Stimulated activated naive CD4-positive, alpha-beta T cell (primary cell): ENCODE measurements at regions not wholly inside any gene's neighbourhood (a gene's known extent, or its start where the extent isn't known, plus 50 kb on each side); places are given as distances from the start of the nearest gene placed in this dataset.

Experiments
- DNase-seq, 6 experiments: peaks; one replicate each; lab custom pipeline; 2025; lab: John Stamatoyannopoulos, UW

GRCh38 chr9:80378669-80379293, 807.0 kb downstream of the TLE4 start:
- DNase-seq, result no peak

DNA sequence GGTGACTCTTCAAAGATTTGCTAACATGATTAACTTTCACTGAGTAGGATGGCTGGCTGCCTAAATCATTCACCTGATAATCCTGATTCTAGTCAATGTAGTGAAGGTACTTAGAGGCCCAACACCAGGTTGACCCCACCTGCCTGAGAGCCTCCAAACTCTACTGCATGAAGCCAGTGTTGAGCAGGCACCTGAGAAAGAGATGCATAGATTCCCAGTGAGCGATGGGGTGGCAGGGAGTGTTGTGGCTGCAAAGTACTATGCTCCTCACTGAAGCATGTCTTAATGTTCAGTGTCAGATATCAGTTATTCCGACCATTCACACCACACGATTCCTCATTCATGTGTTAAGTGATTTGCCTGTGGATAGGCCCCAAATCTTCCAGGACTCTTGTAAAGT, 804.4 kb downstream of the TLE4 start:
- no peak for DNase-seq

- DNase-seq, result no peak
Observed at GRCh38 chr9:80375477-80375876, 803.7 kb downstream of the TLE4 start.

DNA sequence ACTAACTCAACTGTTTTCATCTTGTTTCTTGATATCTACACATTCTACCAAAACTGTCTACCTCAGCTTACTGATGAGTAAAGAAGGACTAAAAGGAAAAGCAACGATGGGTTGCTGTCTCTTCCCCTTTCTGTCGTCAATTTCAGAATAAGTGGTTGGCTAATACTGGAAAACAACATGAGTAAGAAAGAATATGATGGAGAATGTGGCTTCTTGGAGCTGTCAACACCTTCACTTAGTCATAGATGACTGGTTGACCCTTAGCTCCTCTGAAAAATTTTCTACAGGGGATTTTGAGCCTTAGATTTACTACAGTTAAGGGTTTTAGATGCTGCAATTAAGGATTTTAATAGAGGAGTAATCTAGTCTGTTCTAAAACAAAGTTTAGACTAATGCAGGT, 797.9 kb downstream of the TLE4 start:
- DNase-seq, result no peak

DNA sequence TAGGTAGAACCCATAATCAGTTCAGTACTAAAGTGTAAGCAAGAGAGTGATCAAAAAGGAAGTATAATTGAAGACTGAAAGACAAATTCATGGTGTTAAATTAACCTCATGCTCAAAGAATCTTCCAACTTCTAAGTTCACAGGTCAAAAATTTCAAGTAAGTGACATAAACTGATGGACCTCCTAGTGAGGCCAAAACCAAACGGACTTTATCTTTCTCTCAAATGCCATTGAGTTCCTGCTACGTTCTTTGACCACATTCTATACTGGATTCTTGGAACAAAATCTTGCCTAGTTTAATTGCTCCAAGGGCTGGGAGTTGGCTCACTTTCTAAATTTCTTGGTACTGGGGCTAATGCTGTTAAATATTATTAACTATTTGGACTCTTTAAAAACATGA, 794.9 kb downstream of the TLE4 start:
- no peak for DNase-seq

- no peak for DNase-seq
Observed at GRCh38 chr9:80359941-80360881, 788.4 kb downstream of the TLE4 start.

DNA sequence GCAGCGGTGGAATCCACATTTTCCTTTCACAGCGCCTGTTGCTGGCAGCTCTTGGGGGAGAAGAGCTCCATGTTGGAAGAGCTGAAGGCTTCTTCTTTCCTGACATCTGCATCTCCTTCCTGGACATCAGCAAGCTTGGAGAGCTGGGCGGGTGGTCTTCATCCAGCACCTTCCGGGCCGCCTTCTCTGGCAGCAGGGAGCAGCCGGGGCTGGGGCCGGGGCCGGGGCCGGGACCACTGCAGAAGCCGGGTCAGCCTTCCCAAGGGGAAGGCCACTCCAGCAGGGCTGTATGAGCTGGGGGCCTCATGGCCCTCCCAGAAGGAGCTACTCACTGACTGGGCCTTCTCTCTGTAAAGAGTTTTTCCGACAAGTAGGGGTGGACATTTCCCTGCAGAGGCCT, 787.5 kb downstream of the TLE4 start:
- no peak for DNase-seq

DNA sequence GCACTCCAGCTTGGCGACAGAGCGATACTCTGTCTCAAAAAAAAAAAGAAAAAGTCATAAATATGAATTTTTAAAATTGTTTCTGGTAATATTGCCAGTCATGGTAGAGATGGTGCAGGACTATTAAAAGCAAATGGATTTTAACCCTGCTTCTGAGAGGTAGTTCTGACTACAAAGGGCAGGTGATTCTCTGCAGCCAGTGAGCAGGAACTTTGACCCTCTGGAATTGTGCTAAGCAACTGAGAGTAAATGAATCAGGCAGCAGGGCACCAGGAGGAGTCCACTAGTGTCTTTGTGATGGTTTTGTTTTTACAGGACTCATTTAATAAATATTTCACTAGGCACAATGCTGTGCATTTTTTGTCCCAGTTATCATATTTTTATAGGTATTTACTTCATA, 781.2 kb downstream of the TLE4 start:
- no peak for DNase-seq

DNA sequence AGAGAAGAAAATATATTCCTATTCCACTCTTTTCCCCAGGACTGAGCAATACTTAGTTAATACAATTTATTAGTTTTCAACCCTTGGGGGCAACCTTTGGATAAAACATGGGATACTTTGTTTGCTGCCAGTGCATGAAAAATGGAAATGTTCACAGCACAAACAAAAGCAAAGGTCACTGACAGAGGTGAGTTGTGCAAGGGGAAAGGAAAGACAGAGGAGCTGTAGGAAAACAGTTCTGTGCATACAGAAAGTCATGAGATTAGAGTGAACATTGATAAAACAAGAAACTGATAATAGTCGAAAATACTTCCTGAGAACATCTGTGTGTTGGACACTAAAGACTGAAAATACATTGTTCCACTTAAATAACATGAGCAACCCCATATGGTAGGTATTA, 779.8 kb downstream of the TLE4 start:
- no peak for DNase-seq

- DNase-seq, result no peak
Observed at GRCh38 chr9:80326105-80326504, 754.3 kb downstream of the TLE4 start.

- no peak for DNase-seq
Observed at GRCh38 chr9:80320916-80321315, 749.2 kb downstream of the TLE4 start.

DNA sequence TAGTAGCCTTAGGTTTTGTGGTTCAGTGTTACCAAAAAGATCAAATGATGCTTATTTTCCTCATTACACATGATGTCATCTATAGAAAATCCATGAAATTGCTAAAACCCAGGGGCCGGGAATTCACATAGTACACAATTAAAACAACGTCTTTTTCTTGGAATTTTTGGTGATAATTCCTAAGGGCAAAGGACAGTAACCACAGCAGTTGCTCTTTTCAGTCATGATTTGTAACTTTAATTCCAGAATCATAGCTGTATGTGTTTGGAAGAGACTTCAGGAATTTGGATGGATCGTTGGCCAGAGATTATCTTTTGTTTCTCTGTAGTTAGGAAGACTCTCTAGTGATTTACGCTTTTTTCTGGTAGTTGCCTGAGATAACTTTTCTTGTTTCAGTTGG, 748.7 kb downstream of the TLE4 start:
- no peak for DNase-seq

DNA sequence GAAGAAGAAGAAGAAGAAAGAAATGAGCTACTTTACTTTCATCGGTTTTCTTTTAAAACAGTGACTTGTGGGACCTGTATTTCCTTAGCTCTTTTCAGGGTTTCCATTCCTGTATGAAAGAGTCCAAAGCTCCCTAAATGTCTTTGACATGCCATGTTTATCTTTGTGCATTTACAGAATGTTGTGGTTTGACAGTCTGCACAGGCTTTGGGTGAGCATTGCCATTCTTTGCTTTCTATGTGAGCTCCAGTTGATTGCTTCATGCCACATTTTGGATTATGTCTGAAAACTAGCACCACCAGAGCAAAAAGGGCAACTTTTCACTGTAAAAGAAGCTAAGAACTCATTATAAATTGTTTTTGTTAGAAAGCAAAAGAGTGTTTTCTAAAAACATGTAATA, 733.4 kb downstream of the TLE4 start:
- no peak for DNase-seq

GRCh38 chr9:80294955-80295354, 723.2 kb downstream of the TLE4 start:
- DNase-seq, result no peak

DNA sequence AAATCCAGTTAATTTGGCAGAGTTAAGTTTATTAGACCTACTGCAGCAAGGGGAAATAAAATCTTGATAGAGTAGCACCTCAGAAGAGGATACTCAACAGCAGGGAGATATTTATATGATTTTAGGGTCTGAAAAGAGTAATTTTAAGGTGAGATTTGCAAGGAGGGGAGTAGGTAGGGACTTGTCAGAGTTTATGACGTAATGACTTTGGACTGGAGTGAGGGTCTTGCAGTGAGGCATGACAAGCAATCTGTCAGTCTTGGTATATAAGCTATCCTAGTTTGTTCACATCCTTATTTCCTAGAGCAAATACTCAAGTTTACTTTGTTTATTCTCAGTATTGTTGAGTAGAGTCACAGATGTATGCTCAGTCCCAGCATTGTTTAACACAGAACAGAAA, 722.6 kb downstream of the TLE4 start:
- DNase-seq, result no peak

GRCh38 chr9:80292231-80292630, 720.5 kb downstream of the TLE4 start:
- DNase-seq, result no peak

- no peak for DNase-seq
Observed at GRCh38 chr9:80285326-80285725, 713.6 kb downstream of the TLE4 start.

DNA sequence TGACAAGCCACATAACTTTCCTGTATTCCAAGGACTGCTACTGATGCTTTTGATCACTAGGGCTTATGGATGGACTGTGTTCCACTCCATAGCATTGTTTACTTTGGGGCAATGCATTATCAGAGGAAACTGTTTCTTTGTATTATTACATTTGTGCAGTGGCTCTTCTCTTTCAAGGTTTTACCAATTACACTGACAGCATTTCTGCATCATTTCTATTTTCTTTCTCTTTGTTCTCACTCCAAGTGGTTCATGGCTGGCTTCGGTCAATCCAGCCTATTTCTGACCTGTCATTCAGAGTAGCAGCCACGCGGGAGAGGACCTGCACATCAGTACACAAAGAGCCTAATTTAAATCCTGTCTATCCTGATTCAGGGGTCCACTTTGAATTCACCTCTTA, 711.0 kb downstream of the TLE4 start:
- DNase-seq, result no peak

- no peak for DNase-seq
Observed at GRCh38 chr9:80259079-80259478, 687.3 kb downstream of the TLE4 start.

DNA sequence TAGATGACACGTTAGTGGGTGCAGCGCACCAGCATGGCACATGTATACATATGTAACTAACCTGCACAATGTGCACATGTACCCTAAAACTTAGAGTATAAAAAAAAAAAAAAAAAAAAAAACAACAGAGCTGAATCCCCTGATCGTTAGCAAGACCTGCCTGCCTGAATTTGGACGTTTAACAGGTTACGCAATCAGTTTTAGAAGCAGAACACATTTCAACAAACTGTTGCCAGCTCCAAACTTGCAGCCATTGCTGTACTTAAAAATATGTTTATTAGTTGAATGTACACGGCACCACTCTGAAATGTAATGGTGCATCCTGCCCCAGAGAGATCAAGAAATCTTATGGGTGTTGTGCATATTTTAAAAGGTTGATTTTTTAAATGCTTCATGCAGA, 680.0 kb downstream of the TLE4 start:
- DNase-seq, result no peak

- no peak for DNase-seq
Observed at GRCh38 chr9:80242022-80242421, 670.3 kb downstream of the TLE4 start.

DNA sequence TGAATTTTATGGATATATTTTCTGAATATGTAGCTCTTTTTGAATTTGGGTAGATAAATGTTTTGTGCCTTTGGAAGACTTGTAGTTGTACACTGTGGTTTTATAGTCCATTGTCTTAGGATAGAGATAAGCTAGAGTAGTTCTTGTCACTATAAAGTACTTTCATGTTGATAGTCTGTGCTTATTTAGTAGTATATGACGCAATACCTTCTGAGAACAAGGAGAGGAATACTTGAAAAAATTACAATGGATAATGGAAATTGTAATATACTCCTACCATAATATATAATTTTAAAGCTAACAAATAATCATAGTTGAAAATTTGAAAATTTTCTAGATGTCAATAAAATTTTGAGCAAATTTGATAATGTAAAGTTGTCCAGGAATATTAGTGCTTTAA, 664.0 kb downstream of the TLE4 start:
- DNase-seq, result no peak

GRCh38 chr9:80233906-80234305, 662.1 kb downstream of the TLE4 start:
- no peak for DNase-seq
